Vagina (tissue), 2 donors: ENCODE measurements at regions not wholly inside any gene's neighbourhood (a gene's known extent, or its start where the extent isn't known, plus 50 kb on each side); places are given as distances from the start of the nearest gene placed in this dataset.

Source experiments
- DNase-seq, 2 donors: peaks; one replicate each; pipeline ENCODE4 v3.0.0-alpha.2; 2017; ENCODE audit errors: extremely low spot score in 2 of 2
- H3K27ac ChIP-seq: fragments of 200-600 bp; sonication (generic); one replicate; pipeline ENCODE4 v1.5.1; 2019
- H3K27me3 ChIP-seq: fragments of 200-600 bp; sonication (generic); one replicate; pipeline ENCODE4 v1.5.1; 2019
- H3K36me3 ChIP-seq, 2 donors: fragments of 200-600 bp; sonication (generic); one replicate each; pipeline ENCODE4 v1.5.1; 2017 to 2019
- H3K4me1 ChIP-seq: fragments of 200-600 bp; sonication (generic); one replicate; pipeline ENCODE4 v1.5.1; 2019
- H3K4me3 ChIP-seq, 2 donors: fragments of 200-600 bp; sonication (generic); 1 replicate in 1 of 2; 2 replicates in 1 of 2; pipeline ENCODE4 v1.5.1; 2016 to 2019
- H3K9me3 ChIP-seq: fragments of 200-600 bp; sonication (generic); one replicate; pipeline ENCODE4 v1.5.1; 2019
- CTCF ChIP-seq, 3 experiments: fragments of 450-650 bp in 2 of 3; fragments of 200-600 bp in 1 of 3; sonication (generic) in 1 of 3; IDR thresholded peaks; one replicate each; pipeline ENCODE4 v1.5.1; 2017 to 2019; ENCODE audit warnings: antibody characterized with exemption in 3 of 3, mild to moderate bottlenecking in 2 of 3, moderate library complexity in 2 of 3
- POLR2A ChIP-seq, 2 donors: fragments of 450-650 bp; IDR thresholded peaks; one replicate each; pipeline ENCODE4 v1.6.1; 2017; ENCODE audit warnings: antibody characterized with exemption in 2 of 2, mild to moderate bottlenecking in 2 of 2, moderate library complexity in 2 of 2
- POLR2AphosphoS5 ChIP-seq, 2 donors: sonication (generic); formaldehyde crosslinking; IDR thresholded peaks; one replicate each; pipeline ENCODE4 v1.9.0; 2017; ENCODE audit warnings: antibody characterized with exemption in 2 of 2, mild to moderate bottlenecking in 2 of 2, low read depth in 1 of 2; ENCODE audit not compliant: insufficient read depth in 1 of 2
- intact Hi-C: fragments of 100-400 bp; cut with DNase I; formaldehyde crosslinking; loops from one replicate; pipeline ENCODE4 v1.15.1; 2023

DNA sequence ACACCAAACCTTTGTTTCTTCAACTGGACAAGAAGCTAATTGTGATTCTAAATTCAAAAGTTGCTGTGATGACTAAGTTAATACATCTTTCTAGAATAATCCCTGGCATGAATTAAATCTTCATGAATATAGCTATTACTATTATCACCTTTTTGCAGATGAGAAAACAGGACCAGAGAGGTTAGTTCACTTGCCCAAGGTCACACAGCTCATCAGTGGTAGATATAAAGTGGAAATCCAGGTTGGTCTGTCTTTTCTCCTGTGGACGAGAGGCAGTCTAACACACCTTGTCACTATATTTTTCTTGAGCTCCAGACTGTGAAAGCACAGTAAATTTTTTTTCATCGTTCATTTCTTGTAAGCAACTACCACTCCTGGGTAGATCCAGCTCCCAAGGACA is 247.6 kb upstream of the LRTM1 start:
- intact Hi-C loops = no loop called here
- H3K9me3 ChIP-seq = no peaks in the 10 kb centered on the region
- H3K4me3 ChIP-seq = no peak overlapping the region
- TF ChIP-seq CTCF (IDR thresholded peaks at IDR 0.05) (no peak), POLR2AphosphoS5 (IDR thresholded peaks at IDR 0.05; ENCODE audit: insufficient read depth in 1 of 2, low read depth in 1 of 2) (no peak), POLR2A (IDR thresholded peaks at IDR 0.05) (no peak)
- H3K27me3 ChIP-seq = no peaks in the 10 kb centered on the region
- DNase-seq = no peak
- no peak overlapping the region for H3K27ac ChIP-seq
- no peaks in the 10 kb centered on the region for H3K36me3 ChIP-seq
- no peaks in the 10 kb centered on the region for H3K4me1 ChIP-seq

GRCh38 chr3:55174747-55175146 is 246.9 kb upstream of the LRTM1 start:
- no peak overlapping the region for H3K4me3 ChIP-seq
- no peaks in the 10 kb centered on the region for H3K27me3 ChIP-seq
- DNase-seq = no peak
- no peak for TF ChIP-seq POLR2AphosphoS5 (IDR thresholded peaks at IDR 0.05; ENCODE audit: insufficient read depth in 1 of 2, low read depth in 1 of 2)
- TF ChIP-seq CTCF (IDR thresholded peaks at IDR 0.05) = no peak
- TF ChIP-seq POLR2A (IDR thresholded peaks at IDR 0.05) = no peak
- H3K4me1 ChIP-seq = no peaks in the 10 kb centered on the region
- H3K27ac ChIP-seq = no peak overlapping the region
- no peaks in the 10 kb centered on the region for H3K36me3 ChIP-seq
- intact Hi-C loops = no loop called here
- no peaks in the 10 kb centered on the region for H3K9me3 ChIP-seq

DNA sequence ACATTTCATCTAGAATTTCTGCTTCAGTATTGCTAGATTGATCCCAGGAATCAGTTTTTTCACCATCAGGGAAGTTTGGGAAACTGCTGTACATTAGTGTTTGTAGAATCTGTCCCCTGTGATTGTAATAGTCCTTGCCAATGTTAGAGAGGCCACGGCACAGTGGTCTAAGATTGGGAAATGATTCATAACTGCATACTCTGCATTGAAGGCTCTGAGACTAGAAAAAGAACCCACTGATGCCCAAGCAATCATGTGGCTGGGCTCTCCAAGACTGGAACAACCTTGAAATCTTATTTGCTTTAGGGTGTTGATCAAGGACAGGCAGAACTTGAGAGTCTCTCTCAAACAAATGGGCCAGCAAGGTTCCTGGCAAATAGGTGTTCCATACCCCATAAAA is 245.6 kb upstream of the LRTM1 start:
- Histone ChIP-seq H3K27ac (no peak overlapping the region), H3K4me1 (no peaks in the 10 kb centered on the region), H3K9me3 (no peaks in the 10 kb centered on the region), H3K4me3 (no peak overlapping the region), H3K27me3 (no peaks in the 10 kb centered on the region), H3K36me3 (no peaks in the 10 kb centered on the region)
- intact Hi-C loops = no loop called here
- no peak for TF ChIP-seq CTCF (IDR thresholded peaks at IDR 0.05)
- no peak for TF ChIP-seq POLR2A (IDR thresholded peaks at IDR 0.05)
- no peak for TF ChIP-seq POLR2AphosphoS5 (IDR thresholded peaks at IDR 0.05; ENCODE audit: insufficient read depth in 1 of 2, low read depth in 1 of 2)
- no peak for DNase-seq

DNA sequence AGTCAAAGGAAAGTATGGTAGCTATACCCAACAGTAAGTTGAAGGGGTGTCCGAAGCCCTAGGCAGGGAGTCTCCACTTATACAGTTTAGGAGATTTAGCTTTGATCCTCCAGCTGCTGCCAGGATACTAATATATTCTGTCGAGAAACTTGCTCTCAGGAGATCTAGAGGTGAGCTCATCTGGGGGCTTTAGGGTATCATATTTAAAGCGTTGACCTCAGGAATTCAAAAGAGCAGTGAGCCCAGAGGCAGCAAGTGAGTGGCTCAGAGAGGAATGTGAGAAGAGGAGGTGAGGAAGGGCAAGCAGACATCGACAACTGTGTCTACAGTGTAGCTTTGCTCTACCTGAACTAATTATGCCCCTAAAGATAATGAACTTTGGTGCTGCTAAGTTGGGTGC is 245.1 kb upstream of the LRTM1 start:
- TF ChIP-seq POLR2A (IDR thresholded peaks at IDR 0.05) (no peak), CTCF (IDR thresholded peaks at IDR 0.05) (no peak), POLR2AphosphoS5 (IDR thresholded peaks at IDR 0.05; ENCODE audit: insufficient read depth in 1 of 2, low read depth in 1 of 2) (no peak)
- intact Hi-C loops = no loop called here
- no peaks in the 10 kb centered on the region for H3K9me3 ChIP-seq

DNA sequence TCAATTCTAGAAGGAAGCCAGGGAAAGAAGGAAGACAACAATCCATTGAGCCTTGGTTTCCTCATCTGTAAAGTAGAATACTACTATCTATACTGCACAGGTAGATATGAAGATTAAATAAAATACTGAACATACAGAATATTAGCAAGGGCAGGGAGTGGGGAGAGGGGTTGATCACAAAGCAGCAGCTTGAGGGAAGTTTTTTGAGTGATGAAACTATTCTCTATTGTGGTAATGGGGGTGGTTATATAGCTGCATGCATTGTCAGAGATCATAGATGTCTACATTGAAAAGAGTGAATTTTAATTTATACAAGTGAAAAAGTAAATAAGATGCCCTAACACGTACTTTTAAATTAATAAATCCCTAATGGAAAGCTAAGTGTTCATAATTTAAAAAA is 242.6 kb upstream of the LRTM1 start:
- Histone ChIP-seq H3K27ac (no peak overlapping the region), H3K4me1 (no peaks in the 10 kb centered on the region), H3K27me3 (no peaks in the 10 kb centered on the region), H3K36me3 (no peaks in the 10 kb centered on the region), H3K9me3 (no peaks in the 10 kb centered on the region), H3K4me3 (no peak overlapping the region)
- no peak for DNase-seq
- intact Hi-C loops = no loop called here
- no peak for TF ChIP-seq CTCF (IDR thresholded peaks at IDR 0.05)
- no peak for TF ChIP-seq POLR2A (IDR thresholded peaks at IDR 0.05)
- no peak for TF ChIP-seq POLR2AphosphoS5 (IDR thresholded peaks at IDR 0.05; ENCODE audit: insufficient read depth in 1 of 2, low read depth in 1 of 2)

More for the DNA sequence above, 245.1 kb upstream of the LRTM1 start:
- H3K27me3 ChIP-seq = no peaks in the 10 kb centered on the region
- no peaks in the 10 kb centered on the region for H3K36me3 ChIP-seq
- no peak overlapping the region for H3K27ac ChIP-seq
- no peaks in the 10 kb centered on the region for H3K4me1 ChIP-seq
- H3K4me3 ChIP-seq = no peak overlapping the region
- no peak for DNase-seq
